ENCODE measurements at regions not wholly inside any gene's neighbourhood (a gene's known extent, or its start where the extent isn't known, plus 50 kb on each side); places are given as distances from the start of the nearest gene placed in this dataset.

GRCh38 chr2:142220239-142220638 is 89.4 kb upstream of the LRP1B start:
- TF ChIP-seq YY1 (IDR thresholded peaks at IDR 0.05), result no peak
- no peak for TF ChIP-seq CTCF (IDR thresholded peaks at IDR 0.05; ENCODE audit: low read depth, low read length, missing input control)
- TF ChIP-seq EGR1 (IDR thresholded peaks at IDR 0.05; ENCODE audit: low read depth in 2 of 2), result no peak
- TF ChIP-seq RAD21 (IDR thresholded peaks at IDR 0.05), result no peak
- TF ChIP-seq SP1 (IDR thresholded peaks at IDR 0.05), result no peak
- TF ChIP-seq REST (IDR thresholded peaks at IDR 0.05), result no peak
- TF ChIP-seq FOXA1 (IDR thresholded peaks at IDR 0.05), result no peak
- TF ChIP-seq GABPA (IDR thresholded peaks at IDR 0.05 in 1 of 2, conservative IDR thresholded peaks at IDR 0.05 in 1 of 2), result no peak
- TF ChIP-seq HNF4G (IDR thresholded peaks at IDR 0.05), result no peak
- TF ChIP-seq JUND (IDR thresholded peaks at IDR 0.05), result no peak
- TF ChIP-seq TAF1 (conservative IDR thresholded peaks at IDR 0.05), result no peak
- TF ChIP-seq MAX (IDR thresholded peaks at IDR 0.05), result no peak
- no peak for TF ChIP-seq HNF4A (conservative IDR thresholded peaks at IDR 0.05)
